GM21367 (cell line): ENCODE measurements at regions not wholly inside any gene's neighbourhood (a gene's known extent, or its start where the extent isn't known, plus 50 kb on each side); places are given as distances from the start of the nearest gene placed in this dataset.
"Not testable (repeated sequence)": the region's sequence is repeated elsewhere in the genome, so short reads cannot be mapped to it uniquely, and the experiment has no call there.

ENCODE experiments used
- ATAC-seq: cut with Tn5 transposase; IDR thresholded peaks from one replicate; pipeline ENCODE4 v1.9.1; 2021; ENCODE audit not compliant: unreplicated experiment

- no peak for ATAC-seq
Observed at GRCh38 chr3:94787734-94788270, 724.9 kb downstream of the NSUN3 start.

- ATAC-seq: no peak
Observed at GRCh38 chr3:94794563-94794962, 731.7 kb downstream of the NSUN3 start.

- no peak for ATAC-seq
Observed at GRCh38 chr3:94799420-94800060, 736.7 kb downstream of the NSUN3 start.

GRCh38 chr3:94811836-94812235 lies 749.0 kb downstream of the NSUN3 start:
- no peak for ATAC-seq

GRCh38 chr3:94821241-94821640 lies 758.4 kb downstream of the NSUN3 start:
- no peak for ATAC-seq

GRCh38 chr3:94822298-94822697 lies 759.4 kb downstream of the NSUN3 start:
- ATAC-seq: no peak

GRCh38 chr3:94846251-94846650 lies 783.4 kb downstream of the NSUN3 start:
- not testable (repeated sequence) for ATAC-seq

- no peak for ATAC-seq
Observed at GRCh38 chr3:94862703-94863102, 799.8 kb downstream of the NSUN3 start.

GRCh38 chr3:94869059-94869547 lies 806.2 kb downstream of the NSUN3 start:
- no peak for ATAC-seq

GRCh38 chr3:94873751-94874150 lies 810.9 kb downstream of the NSUN3 start:
- no peak for ATAC-seq

GRCh38 chr3:94875149-94875548 lies 812.3 kb downstream of the NSUN3 start:
- ATAC-seq: no peak

- no peak for ATAC-seq
Observed at GRCh38 chr3:94887065-94887464, 824.2 kb downstream of the NSUN3 start.

GRCh38 chr3:94896994-94897393 lies 834.1 kb downstream of the NSUN3 start:
- ATAC-seq: no peak

- ATAC-seq: no peak
Observed at GRCh38 chr3:94904156-94904674, 841.4 kb downstream of the NSUN3 start.

GRCh38 chr3:94909726-94910125 lies 846.9 kb downstream of the NSUN3 start:
- ATAC-seq: no peak

GRCh38 chr3:94912656-94913055 lies 849.8 kb downstream of the NSUN3 start:
- no peak for ATAC-seq

- ATAC-seq: no peak
Observed at GRCh38 chr3:94927175-94927574, 864.3 kb downstream of the NSUN3 start.

- ATAC-seq: no peak
Observed at GRCh38 chr3:94928921-94929320, 866.1 kb downstream of the NSUN3 start.

- no peak for ATAC-seq
Observed at GRCh38 chr3:94935738-94936580, 873.1 kb downstream of the NSUN3 start.

- no peak for ATAC-seq
Observed at GRCh38 chr3:94937980-94938379, 875.1 kb downstream of the NSUN3 start.

- ATAC-seq: no peak
Observed at GRCh38 chr3:94946683-94947082, 883.8 kb downstream of the NSUN3 start.
